Fibroblast of lung (primary cell): ENCODE measurements at regions not wholly inside any gene's neighbourhood (a gene's known extent, or its start where the extent isn't known, plus 50 kb on each side); places are given as distances from the start of the nearest gene placed in this dataset.

Experiments
- EZH2 ChIP-seq: IDR thresholded peaks from 2 replicates; pipeline ENCODE4 v1.5.1; 2012; ENCODE audit warnings: low read length, control low read depth, mild to moderate bottlenecking; ENCODE audit errors: missing control alignments
- TF ChIP-seq, protein P1 (sequence below), 2 donors: IDR thresholded peaks in 1 of 2; conservative IDR thresholded peaks in 1 of 2; 1 replicate in 1 of 2; 2 replicates in 1 of 2; pipeline ENCODE4 v1.5.1; 2011 to 2012; ENCODE audit warnings: low read length in 2 of 2, control low read depth in 1 of 2, inconsistent platforms in 1 of 2, low read depth in 1 of 2, mild to moderate bottlenecking in 1 of 2

GRCh38 chrX:96425200-96425599 is 259.4 kb upstream of the DIAPH2 start:
- TF ChIP-seq, protein P1, sequence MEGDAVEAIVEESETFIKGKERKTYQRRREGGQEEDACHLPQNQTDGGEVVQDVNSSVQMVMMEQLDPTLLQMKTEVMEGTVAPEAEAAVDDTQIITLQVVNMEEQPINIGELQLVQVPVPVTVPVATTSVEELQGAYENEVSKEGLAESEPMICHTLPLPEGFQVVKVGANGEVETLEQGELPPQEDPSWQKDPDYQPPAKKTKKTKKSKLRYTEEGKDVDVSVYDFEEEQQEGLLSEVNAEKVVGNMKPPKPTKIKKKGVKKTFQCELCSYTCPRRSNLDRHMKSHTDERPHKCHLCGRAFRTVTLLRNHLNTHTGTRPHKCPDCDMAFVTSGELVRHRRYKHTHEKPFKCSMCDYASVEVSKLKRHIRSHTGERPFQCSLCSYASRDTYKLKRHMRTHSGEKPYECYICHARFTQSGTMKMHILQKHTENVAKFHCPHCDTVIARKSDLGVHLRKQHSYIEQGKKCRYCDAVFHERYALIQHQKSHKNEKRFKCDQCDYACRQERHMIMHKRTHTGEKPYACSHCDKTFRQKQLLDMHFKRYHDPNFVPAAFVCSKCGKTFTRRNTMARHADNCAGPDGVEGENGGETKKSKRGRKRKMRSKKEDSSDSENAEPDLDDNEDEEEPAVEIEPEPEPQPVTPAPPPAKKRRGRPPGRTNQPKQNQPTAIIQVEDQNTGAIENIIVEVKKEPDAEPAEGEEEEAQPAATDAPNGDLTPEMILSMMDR (conservative IDR thresholded peaks at IDR 0.05 in 1 of 2, IDR thresholded peaks at IDR 0.05 in 1 of 2; ENCODE audit: low read depth in 1 of 2, low read length in 2 of 2) = no peak
- TF ChIP-seq EZH2 = no peak
